OCI-LY1 (cell line): ENCODE measurements at regions not wholly inside any gene's neighbourhood (a gene's known extent, or its start where the extent isn't known, plus 50 kb on each side); places are given as distances from the start of the nearest gene placed in this dataset.

ENCODE experiments used
- EZH2 ChIP-seq: fragments of 200-600 bp; sonication (generic), shearing (Covaris generic); IDR thresholded peaks from 2 replicates; pipeline ENCODE4 v1.8.0; 2017; ENCODE audit warnings: borderline replicate concordance, mixed run types, mild to moderate bottlenecking, antibody characterized with exemption, low read length, moderate library complexity, mixed read lengths
- TF ChIP-seq, protein P1 (sequence below): fragments of 200-600 bp; sonication (generic), shearing (Covaris generic); IDR thresholded peaks from 2 replicates; pipeline ENCODE4 v1.5.1; 2017; ENCODE audit warnings: mild to moderate bottlenecking, antibody characterized with exemption, low read length, moderate library complexity, mixed read lengths

DNA sequence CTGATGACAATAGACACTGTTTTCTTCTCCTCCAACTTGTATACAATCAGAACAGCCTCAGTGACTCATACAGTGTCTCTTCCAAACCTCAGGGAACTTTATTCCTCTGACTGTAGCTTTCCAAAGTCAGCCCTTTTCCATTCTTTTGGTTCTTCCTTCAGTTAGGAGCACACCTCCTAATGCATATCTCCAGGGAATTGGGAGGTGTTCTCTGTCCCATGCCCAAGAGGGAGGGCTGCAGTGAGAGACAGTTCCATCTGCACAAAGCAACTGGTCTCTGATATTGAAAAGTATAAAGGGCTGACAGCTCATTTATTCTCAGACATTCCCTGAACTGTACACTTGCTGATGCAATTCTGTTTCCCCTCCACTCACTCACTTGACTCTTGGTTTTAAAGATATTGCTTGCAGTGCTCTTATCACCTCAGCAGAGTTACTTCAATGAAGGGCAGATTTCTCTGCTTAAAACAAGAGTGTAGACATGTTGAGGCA is 337.8 kb upstream of the TBC1D5 start:
- TF ChIP-seq, protein P1, sequence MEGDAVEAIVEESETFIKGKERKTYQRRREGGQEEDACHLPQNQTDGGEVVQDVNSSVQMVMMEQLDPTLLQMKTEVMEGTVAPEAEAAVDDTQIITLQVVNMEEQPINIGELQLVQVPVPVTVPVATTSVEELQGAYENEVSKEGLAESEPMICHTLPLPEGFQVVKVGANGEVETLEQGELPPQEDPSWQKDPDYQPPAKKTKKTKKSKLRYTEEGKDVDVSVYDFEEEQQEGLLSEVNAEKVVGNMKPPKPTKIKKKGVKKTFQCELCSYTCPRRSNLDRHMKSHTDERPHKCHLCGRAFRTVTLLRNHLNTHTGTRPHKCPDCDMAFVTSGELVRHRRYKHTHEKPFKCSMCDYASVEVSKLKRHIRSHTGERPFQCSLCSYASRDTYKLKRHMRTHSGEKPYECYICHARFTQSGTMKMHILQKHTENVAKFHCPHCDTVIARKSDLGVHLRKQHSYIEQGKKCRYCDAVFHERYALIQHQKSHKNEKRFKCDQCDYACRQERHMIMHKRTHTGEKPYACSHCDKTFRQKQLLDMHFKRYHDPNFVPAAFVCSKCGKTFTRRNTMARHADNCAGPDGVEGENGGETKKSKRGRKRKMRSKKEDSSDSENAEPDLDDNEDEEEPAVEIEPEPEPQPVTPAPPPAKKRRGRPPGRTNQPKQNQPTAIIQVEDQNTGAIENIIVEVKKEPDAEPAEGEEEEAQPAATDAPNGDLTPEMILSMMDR = no peak
- no peak for TF ChIP-seq EZH2
